ENCODE measurements at regions not wholly inside any gene's neighbourhood (a gene's known extent, or its start where the extent isn't known, plus 50 kb on each side); places are given as distances from the start of the nearest gene placed in this dataset.

DNA sequence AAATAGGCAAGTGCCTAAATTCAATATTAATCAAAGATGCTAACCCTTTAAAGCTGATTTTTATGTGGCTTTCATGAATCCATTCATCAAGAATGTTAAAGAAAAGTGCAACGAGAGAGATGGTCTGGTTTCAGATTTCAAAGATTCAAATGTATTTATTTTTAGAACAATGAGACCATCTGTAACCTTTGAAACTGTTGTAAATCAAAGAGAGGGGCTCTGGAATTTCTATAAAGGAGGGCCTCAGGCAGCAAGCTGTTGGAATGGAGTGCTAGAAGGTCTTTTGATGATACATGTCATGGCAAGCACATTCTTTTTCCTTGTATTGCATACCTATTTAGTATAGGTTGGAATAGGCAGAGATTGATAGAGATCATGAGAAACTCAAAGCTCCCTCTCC lies 433.0 kb downstream of the LRIG3 start:
- TF ChIP-seq, protein P1, sequence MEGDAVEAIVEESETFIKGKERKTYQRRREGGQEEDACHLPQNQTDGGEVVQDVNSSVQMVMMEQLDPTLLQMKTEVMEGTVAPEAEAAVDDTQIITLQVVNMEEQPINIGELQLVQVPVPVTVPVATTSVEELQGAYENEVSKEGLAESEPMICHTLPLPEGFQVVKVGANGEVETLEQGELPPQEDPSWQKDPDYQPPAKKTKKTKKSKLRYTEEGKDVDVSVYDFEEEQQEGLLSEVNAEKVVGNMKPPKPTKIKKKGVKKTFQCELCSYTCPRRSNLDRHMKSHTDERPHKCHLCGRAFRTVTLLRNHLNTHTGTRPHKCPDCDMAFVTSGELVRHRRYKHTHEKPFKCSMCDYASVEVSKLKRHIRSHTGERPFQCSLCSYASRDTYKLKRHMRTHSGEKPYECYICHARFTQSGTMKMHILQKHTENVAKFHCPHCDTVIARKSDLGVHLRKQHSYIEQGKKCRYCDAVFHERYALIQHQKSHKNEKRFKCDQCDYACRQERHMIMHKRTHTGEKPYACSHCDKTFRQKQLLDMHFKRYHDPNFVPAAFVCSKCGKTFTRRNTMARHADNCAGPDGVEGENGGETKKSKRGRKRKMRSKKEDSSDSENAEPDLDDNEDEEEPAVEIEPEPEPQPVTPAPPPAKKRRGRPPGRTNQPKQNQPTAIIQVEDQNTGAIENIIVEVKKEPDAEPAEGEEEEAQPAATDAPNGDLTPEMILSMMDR (IDR thresholded peaks at IDR 0.05; ENCODE audit: low read depth, low read length, poor library complexity, severe bottlenecking), result no peak
- no peak for TF ChIP-seq EZH2phosphoT487 (IDR thresholded peaks at IDR 0.05; ENCODE audit: borderline replicate concordance, low read length)

All from DOHH2 (cell line).